OCI-LY3 (cell line): ENCODE measurements at regions not wholly inside any gene's neighbourhood (a gene's known extent, or its start where the extent isn't known, plus 50 kb on each side); places are given as distances from the start of the nearest gene placed in this dataset.

Experiments
- H2AFZ ChIP-seq: fragments of 200-600, 300-600 bp; shearing (Covaris generic); 2 replicates; pipeline ENCODE4 v1.6.0; 2014; ENCODE audit warnings: antibody characterized with exemption, low read depth, low read length
- H3K27ac ChIP-seq: fragments of 200-600, 300-600 bp; sonication (generic); 2 replicates; pipeline ENCODE4 v1.5.1; 2014; ENCODE audit warnings: mild to moderate bottlenecking, low read length, moderate library complexity, mixed read lengths
- H3K27me3 ChIP-seq: fragments of 200-600, 300-600 bp; sonication (generic); 2 replicates; pipeline ENCODE4 v1.6.1; 2014; ENCODE audit warnings: low read depth, low read length, mixed read lengths
- H3K36me3 ChIP-seq: fragments of 200-600, 300-600 bp; sonication (generic); replicated peaks from 2 replicates; pipeline ENCODE3; 2014; ENCODE audit warnings: low read depth, low read length, mixed read lengths
- H3K4me1 ChIP-seq: fragments of 300-600, 200-600 bp; sonication (generic); 2 replicates; pipeline ENCODE4 v1.6.1; 2014; ENCODE audit warnings: low read length, mixed read lengths
- H3K4me2 ChIP-seq: fragments of 200-600, 300-600 bp; sonication (generic); 2 replicates; pipeline ENCODE4 v1.6.1; 2014; ENCODE audit warnings: low read length, mixed read lengths
- H3K4me3 ChIP-seq: fragments of 300-600, 200-600 bp; sonication (generic); 2 replicates; pipeline ENCODE4 v1.5.1; 2014; ENCODE audit warnings: antibody characterized with exemption, mild to moderate bottlenecking, low read length, moderate library complexity
- H3K79me2 ChIP-seq: fragments of 300-600, 200-600 bp; shearing (Covaris generic); 2 replicates; pipeline ENCODE4 v1.6.1; 2014; ENCODE audit warnings: mild to moderate bottlenecking, low read length, mixed read lengths
- H3K9ac ChIP-seq: fragments of 300-600, 200-600 bp; shearing (Covaris generic); 2 replicates; pipeline ENCODE4 v1.6.0; 2014; ENCODE audit warnings: mild to moderate bottlenecking, low read length, moderate library complexity
- H3K9me3 ChIP-seq: fragments of 200-600, 300-600 bp; shearing (Covaris generic); 2 replicates; pipeline ENCODE4 v1.6.1; 2014; ENCODE audit warnings: low read length, mixed read lengths; ENCODE audit not compliant: insufficient read depth
- H4K20me1 ChIP-seq: fragments of 200-600, 300-600 bp; sonication (generic); 2 replicates; pipeline ENCODE4 v1.6.1; 2016; ENCODE audit warnings: low read length, mixed read lengths; ENCODE audit not compliant: insufficient read depth
- EZH2phosphoT487 ChIP-seq: fragments of 200-600 bp; shearing (Covaris generic); IDR thresholded peaks from 2 replicates; pipeline ENCODE4 v1.6.1; 2018; ENCODE audit warnings: antibody characterized with exemption, mixed run types, low read depth
- TF ChIP-seq, protein P1 (sequence below): fragments of 200-600, 300-600 bp; sonication (generic); IDR thresholded peaks from 2 replicates; pipeline ENCODE4 v1.5.1; 2014; ENCODE audit warnings: antibody characterized with exemption, low read length, low read depth

DNA sequence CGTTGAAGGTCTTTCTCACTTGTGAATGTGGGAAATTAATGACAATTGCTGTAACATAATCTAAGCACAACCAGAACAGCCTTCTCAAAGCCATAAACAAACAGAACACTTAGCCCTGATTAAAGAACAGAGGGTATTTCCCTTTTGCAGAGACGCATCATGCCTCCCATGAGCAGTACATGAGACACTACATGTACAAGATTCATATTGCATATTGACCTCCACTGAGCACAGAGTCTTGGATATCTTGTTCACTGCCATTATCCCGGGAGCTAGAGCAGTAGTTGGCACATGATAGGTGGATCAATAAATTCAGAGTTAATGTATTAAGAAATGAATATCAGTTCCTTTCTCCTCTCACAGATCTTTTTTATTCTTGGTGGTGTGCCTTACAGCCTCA lies 1194.3 kb upstream of the TENM4 start:
- H3K27ac ChIP-seq = no peak overlapping the region
- no peaks in the 10 kb centered on the region for H3K36me3 ChIP-seq
- no peaks in the 10 kb centered on the region for H3K9me3 ChIP-seq
- H3K27me3 ChIP-seq = no peaks in the 10 kb centered on the region
- H3K4me1 ChIP-seq = peaks cover 36% of the 10 kb centered on the region
- no peak overlapping the region for H3K4me3 ChIP-seq
- H3K9ac ChIP-seq = no peak overlapping the region
- TF ChIP-seq, protein P1, sequence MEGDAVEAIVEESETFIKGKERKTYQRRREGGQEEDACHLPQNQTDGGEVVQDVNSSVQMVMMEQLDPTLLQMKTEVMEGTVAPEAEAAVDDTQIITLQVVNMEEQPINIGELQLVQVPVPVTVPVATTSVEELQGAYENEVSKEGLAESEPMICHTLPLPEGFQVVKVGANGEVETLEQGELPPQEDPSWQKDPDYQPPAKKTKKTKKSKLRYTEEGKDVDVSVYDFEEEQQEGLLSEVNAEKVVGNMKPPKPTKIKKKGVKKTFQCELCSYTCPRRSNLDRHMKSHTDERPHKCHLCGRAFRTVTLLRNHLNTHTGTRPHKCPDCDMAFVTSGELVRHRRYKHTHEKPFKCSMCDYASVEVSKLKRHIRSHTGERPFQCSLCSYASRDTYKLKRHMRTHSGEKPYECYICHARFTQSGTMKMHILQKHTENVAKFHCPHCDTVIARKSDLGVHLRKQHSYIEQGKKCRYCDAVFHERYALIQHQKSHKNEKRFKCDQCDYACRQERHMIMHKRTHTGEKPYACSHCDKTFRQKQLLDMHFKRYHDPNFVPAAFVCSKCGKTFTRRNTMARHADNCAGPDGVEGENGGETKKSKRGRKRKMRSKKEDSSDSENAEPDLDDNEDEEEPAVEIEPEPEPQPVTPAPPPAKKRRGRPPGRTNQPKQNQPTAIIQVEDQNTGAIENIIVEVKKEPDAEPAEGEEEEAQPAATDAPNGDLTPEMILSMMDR = no peak
- TF ChIP-seq EZH2phosphoT487 = no peak
- H2AFZ ChIP-seq = no peak overlapping the region
- no peaks in the 10 kb centered on the region for H3K79me2 ChIP-seq
- no peaks in the 10 kb centered on the region for H4K20me1 ChIP-seq
- H3K4me2 ChIP-seq = peak overlapping the region; percentile 40; the same call in 1 of the 2 replicates

DNA sequence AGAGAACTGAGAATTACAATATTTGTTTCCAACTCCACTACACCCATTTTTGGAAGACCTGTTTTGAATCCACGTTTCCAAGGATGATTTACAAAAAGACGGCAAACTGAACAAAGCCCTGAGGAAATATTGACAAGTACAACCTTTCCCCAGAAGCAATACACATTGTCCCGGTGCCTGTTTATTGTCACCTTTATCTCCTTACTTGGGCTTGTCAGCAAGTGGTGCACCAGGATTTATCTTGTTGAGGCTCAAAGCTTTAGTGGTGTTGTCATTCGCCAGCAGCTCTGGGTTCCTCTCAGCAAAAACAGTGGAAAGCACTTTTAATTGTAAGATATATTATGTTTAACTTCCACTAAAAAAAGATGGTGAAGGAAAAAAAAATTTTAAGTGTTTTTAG lies 1191.9 kb upstream of the TENM4 start:
- H3K9me3 ChIP-seq = no peaks in the 10 kb centered on the region
- peaks cover 36% of the 10 kb centered on the region for H3K4me1 ChIP-seq
- peak overlapping the region; percentile 59; the same call in 1 of the 2 replicates for H2AFZ ChIP-seq
- H3K4me3 ChIP-seq = no peak overlapping the region
- no peak overlapping the region for H3K9ac ChIP-seq
- no peaks in the 10 kb centered on the region for H3K27me3 ChIP-seq
- TF ChIP-seq, protein P1 = no peak
- TF ChIP-seq EZH2phosphoT487 = no peak
- no peaks in the 10 kb centered on the region for H3K36me3 ChIP-seq
- H3K79me2 ChIP-seq = no peaks in the 10 kb centered on the region
- H3K27ac ChIP-seq = peak overlapping the region; percentile 4; the same call in 1 of the 2 replicates
- peak overlapping the region; percentile 53 for H3K4me2 ChIP-seq
- H4K20me1 ChIP-seq = no peaks in the 10 kb centered on the region

DNA sequence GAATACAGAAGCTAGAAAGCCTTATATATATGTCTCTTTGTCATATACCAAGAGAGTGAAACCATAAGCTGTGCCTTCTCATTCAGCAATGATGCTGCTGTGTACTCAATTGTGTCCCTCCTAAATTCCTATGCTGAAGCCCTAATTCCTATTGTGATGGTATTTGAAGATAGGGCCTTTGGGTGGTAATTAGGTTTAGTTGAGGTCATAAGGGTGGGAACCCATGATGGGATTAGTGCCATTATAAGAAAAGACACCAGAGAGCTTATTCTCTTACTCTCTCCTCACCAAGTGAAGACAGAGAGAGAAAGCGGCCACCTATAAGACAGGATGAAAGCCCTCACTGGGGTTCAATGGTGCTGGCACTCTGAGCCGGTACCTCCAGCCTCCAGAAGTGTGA lies 1191.3 kb upstream of the TENM4 start:
- Histone ChIP-seq H3K4me1 (peaks cover 36% of the 10 kb centered on the region), H4K20me1 (no peaks in the 10 kb centered on the region), H3K27ac (peak overlapping the region; percentile 4; the same call in 1 of the 2 replicates), H3K4me3 (no peak overlapping the region), H3K9ac (no peak overlapping the region), H3K4me2 (peak overlapping the region; percentile 53), H3K27me3 (no peaks in the 10 kb centered on the region), H3K36me3 (no peaks in the 10 kb centered on the region), H3K9me3 (no peaks in the 10 kb centered on the region), H3K79me2 (no peaks in the 10 kb centered on the region), H2AFZ (peak overlapping the region; percentile 5; the same call in 1 of the 2 replicates)
- TF ChIP-seq, protein P1 = no peak
- TF ChIP-seq EZH2phosphoT487 = no peak

DNA sequence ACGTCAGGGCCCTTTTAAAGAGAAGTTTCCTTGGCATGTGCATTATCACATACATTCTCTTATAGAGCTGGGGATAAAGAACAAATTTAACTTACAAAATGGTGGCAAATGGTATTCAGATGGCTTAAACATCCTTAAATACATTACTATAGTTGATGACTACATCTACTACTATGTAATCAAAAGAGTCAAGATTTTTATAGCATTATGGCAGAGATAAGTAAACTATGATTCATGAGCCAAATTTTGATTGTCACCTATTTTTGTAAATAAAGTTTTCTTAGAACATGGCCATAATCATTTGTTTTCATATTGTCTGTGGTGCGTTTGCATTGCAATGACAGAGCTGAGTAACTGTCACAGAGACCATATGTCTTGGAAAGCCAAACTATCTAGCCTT lies 1188.6 kb upstream of the TENM4 start:
- no peak overlapping the region for H3K4me3 ChIP-seq
- H3K9ac ChIP-seq = no peak overlapping the region
- no peak for TF ChIP-seq EZH2phosphoT487
- TF ChIP-seq, protein P1 = no peak
- no peaks in the 10 kb centered on the region for H4K20me1 ChIP-seq
- no peaks in the 10 kb centered on the region for H3K36me3 ChIP-seq
- H3K27me3 ChIP-seq = no peaks in the 10 kb centered on the region
- H2AFZ ChIP-seq = no peak overlapping the region
- H3K27ac ChIP-seq = no peak overlapping the region
- peaks cover 39% of the 10 kb centered on the region for H3K4me1 ChIP-seq
- no peaks in the 10 kb centered on the region for H3K79me2 ChIP-seq
- H3K9me3 ChIP-seq = no peaks in the 10 kb centered on the region
- H3K4me2 ChIP-seq = no peak overlapping the region
